CD14-positive monocyte (primary cell): ENCODE measurements at regions not wholly inside any gene's neighbourhood (a gene's known extent, or its start where the extent isn't known, plus 50 kb on each side); places are given as distances from the start of the nearest gene placed in this dataset.

Experiments used
- DNase-seq, 3 donors: peaks; one replicate each; pipeline ENCODE4 v3.0.0-alpha.2; 2011 to 2022
- H2AFZ ChIP-seq: 2 replicates; pipeline ENCODE4 v1.6.0; 2012; ENCODE audit warnings: mild to moderate bottlenecking, low read depth, low read length, inconsistent platforms; ENCODE audit not compliant: insufficient read depth, poor library complexity, severe bottlenecking
- H3K27ac ChIP-seq, 2 donors: 1 replicate in 1 of 2; 2 replicates in 1 of 2; pipeline ENCODE4 v1.5.1; 2012 to 2013; ENCODE audit warnings: low read length in 2 of 2, control low read depth in 1 of 2, inconsistent platforms in 1 of 2, low read depth in 1 of 2, mild to moderate bottlenecking in 1 of 2
- H3K27me3 ChIP-seq, 2 donors: one replicate each; pipeline versions ENCODE4 v1.6.0 to v1.6.1; 2011 to 2013; ENCODE audit warnings: low read length in 2 of 2; ENCODE audit not compliant: control insufficient read depth in 2 of 2, insufficient read depth in 2 of 2
- H3K36me3 ChIP-seq, 2 donors: replicated peaks in 1 of 2; 1 replicate in 1 of 2; 2 replicates in 1 of 2; pipeline versions ENCODE4 v1.5.1 to v1.6.1; 2012 to 2013; ENCODE audit warnings: low read length in 2 of 2, control low read depth in 1 of 2, inconsistent platforms in 1 of 2, mild to moderate bottlenecking in 1 of 2; ENCODE audit not compliant: insufficient read depth in 2 of 2, control insufficient read depth in 1 of 2
- H3K4me1 ChIP-seq, 2 donors: 1 replicate in 1 of 2; 2 replicates in 1 of 2; pipeline versions ENCODE4 v1.5.1 to v1.6.1; 2012 to 2013; ENCODE audit warnings: low read length in 2 of 2, control low read depth in 1 of 2, inconsistent platforms in 1 of 2, mild to moderate bottlenecking in 1 of 2, moderate library complexity in 1 of 2; ENCODE audit not compliant: insufficient read depth in 2 of 2, control insufficient read depth in 1 of 2
- H3K4me2 ChIP-seq: replicated peaks from 2 replicates; pipeline ENCODE3; 2012; ENCODE audit warnings: low read length, moderate library complexity, mild to moderate bottlenecking; ENCODE audit not compliant: poor library complexity, severe bottlenecking; ENCODE audit errors: extremely low read depth
- H3K4me3 ChIP-seq, 3 experiments: fragments of 200-600 bp in 1 of 3; sonication (generic) in 1 of 3; replicated peaks in 1 of 3; 1 replicate in 2 of 3; 2 replicates in 1 of 3; pipeline ENCODE4 v1.5.1; 2011 to 2013; ENCODE audit warnings: low read length in 3 of 3, mild to moderate bottlenecking in 3 of 3, control low read depth in 2 of 3, low read depth in 2 of 3, inconsistent platforms in 1 of 3, moderate library complexity in 1 of 3
- H3K79me2 ChIP-seq: 2 replicates; pipeline ENCODE4 v1.6.0; 2012; ENCODE audit warnings: mild to moderate bottlenecking, control low read depth, inconsistent platforms, low read length, moderate library complexity; ENCODE audit not compliant: insufficient read depth
- H3K9ac ChIP-seq: 2 replicates; pipeline ENCODE4 v1.6.0; 2017; ENCODE audit warnings: low read length, mild to moderate bottlenecking; ENCODE audit not compliant: insufficient read depth, poor library complexity, severe bottlenecking
- H3K9me3 ChIP-seq, 2 donors: replicated peaks in 1 of 2; 1 replicate in 1 of 2; 2 replicates in 1 of 2; pipeline versions ENCODE4 v1.5.1 to v1.6.1; 2012 to 2013; ENCODE audit warnings: low read length in 2 of 2, control low read depth in 1 of 2; ENCODE audit not compliant: control insufficient read depth in 1 of 2, insufficient read depth in 1 of 2
- H4K20me1 ChIP-seq: 2 replicates; pipeline ENCODE4 v1.6.0; 2012; ENCODE audit warnings: mild to moderate bottlenecking, low read length, control low read depth, moderate library complexity; ENCODE audit not compliant: insufficient read depth
- H3K27ac Mint-ChIP-seq, 7 donors: one replicate each; pipeline ENCODE4 v1.8.0; 2020; ENCODE audit warnings: mild to moderate bottlenecking in 7 of 7, mixed read lengths in 7 of 7, moderate library complexity in 6 of 7, inconsistent platforms in 2 of 7
- H3K27me3 Mint-ChIP-seq, 3 donors: one replicate each; pipeline ENCODE4 v1.8.0; 2021 to 2022; ENCODE audit warnings: low read depth in 3 of 3, mild to moderate bottlenecking in 3 of 3, mixed read lengths in 3 of 3, moderate library complexity in 3 of 3, inconsistent platforms in 1 of 3
- H3K36me3 Mint-ChIP-seq, 2 donors: one replicate each; pipeline ENCODE4 v1.8.0; 2020; ENCODE audit warnings: mixed read lengths in 2 of 2, inconsistent platforms in 1 of 2, mild to moderate bottlenecking in 1 of 2
- H3K4me1 Mint-ChIP-seq: one replicate; pipeline ENCODE4 v1.8.0; 2020; ENCODE audit warnings: mild to moderate bottlenecking, mixed read lengths
- H3K4me3 Mint-ChIP-seq, 2 donors: one replicate each; pipeline ENCODE4 v1.8.0; 2020; ENCODE audit warnings: mild to moderate bottlenecking in 2 of 2, mixed read lengths in 2 of 2, moderate library complexity in 1 of 2
- H3K9me3 Mint-ChIP-seq, 7 donors: one replicate each; pipeline ENCODE4 v1.8.0; 2020 to 2022; ENCODE audit warnings: mixed read lengths in 7 of 7, mild to moderate bottlenecking in 6 of 7, moderate library complexity in 6 of 7, inconsistent platforms in 2 of 7
- WGBS: methylation state at CpG from one replicate; pipeline ENCODE4 v1.1.5; 2013; ENCODE audit warnings: missing lambda C conversion rate; ENCODE audit not compliant: insufficient coverage; 5-methylcytosine and 5-hydroxymethylcytosine counted together
- intact Hi-C, 2 donors: fragments of 100-400 bp; cut with micrococcal nuclease; formaldehyde crosslinking; loops; one replicate each; pipeline versions ENCODE4 v1.15.0 to v1.15.1; 2023
- TF ChIP-seq, protein P1 (sequence below): fragments of 200-600 bp; IDR thresholded peaks from one replicate; pipeline ENCODE4 v1.8.0; 2022; ENCODE audit warnings: antibody characterized with exemption, mild to moderate bottlenecking

GRCh38 chr18:29305516-29305915 is 1128.6 kb upstream of the CDH2 start:
- H3K4me3 Mint-ChIP-seq, result no peak overlapping the region

GRCh38 chr18:29301048-29301447 is 1124.1 kb upstream of the CDH2 start:
- H3K4me2 ChIP-seq, result no peak overlapping the region
- no peak overlapping the region for H3K9ac ChIP-seq
- H3K9me3 Mint-ChIP-seq, result peaks cover 0 to 10% (median 0%) of the 10 kb centered on the region in 7 donors
- intact Hi-C loops, result no loop called here
- no peaks in the 10 kb centered on the region for H3K4me1 Mint-ChIP-seq
- no peaks in the 10 kb centered on the region for H3K27me3 ChIP-seq
- no peaks in the 10 kb centered on the region for H3K36me3 ChIP-seq
- no peaks in the 10 kb centered on the region for H3K36me3 Mint-ChIP-seq
- no peak for DNase-seq
- no peak overlapping the region for H2AFZ ChIP-seq
- no peak overlapping the region for H3K4me3 Mint-ChIP-seq
- no peaks in the 10 kb centered on the region for H3K4me1 ChIP-seq
- no peak overlapping the region for H3K27ac ChIP-seq
- H4K20me1 ChIP-seq, result no peaks in the 10 kb centered on the region
- H3K4me3 ChIP-seq, result no peak overlapping the region
- no peaks in the 10 kb centered on the region for H3K79me2 ChIP-seq
- TF ChIP-seq, protein P1, sequence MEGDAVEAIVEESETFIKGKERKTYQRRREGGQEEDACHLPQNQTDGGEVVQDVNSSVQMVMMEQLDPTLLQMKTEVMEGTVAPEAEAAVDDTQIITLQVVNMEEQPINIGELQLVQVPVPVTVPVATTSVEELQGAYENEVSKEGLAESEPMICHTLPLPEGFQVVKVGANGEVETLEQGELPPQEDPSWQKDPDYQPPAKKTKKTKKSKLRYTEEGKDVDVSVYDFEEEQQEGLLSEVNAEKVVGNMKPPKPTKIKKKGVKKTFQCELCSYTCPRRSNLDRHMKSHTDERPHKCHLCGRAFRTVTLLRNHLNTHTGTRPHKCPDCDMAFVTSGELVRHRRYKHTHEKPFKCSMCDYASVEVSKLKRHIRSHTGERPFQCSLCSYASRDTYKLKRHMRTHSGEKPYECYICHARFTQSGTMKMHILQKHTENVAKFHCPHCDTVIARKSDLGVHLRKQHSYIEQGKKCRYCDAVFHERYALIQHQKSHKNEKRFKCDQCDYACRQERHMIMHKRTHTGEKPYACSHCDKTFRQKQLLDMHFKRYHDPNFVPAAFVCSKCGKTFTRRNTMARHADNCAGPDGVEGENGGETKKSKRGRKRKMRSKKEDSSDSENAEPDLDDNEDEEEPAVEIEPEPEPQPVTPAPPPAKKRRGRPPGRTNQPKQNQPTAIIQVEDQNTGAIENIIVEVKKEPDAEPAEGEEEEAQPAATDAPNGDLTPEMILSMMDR, result no peak
- H3K9me3 ChIP-seq, result peaks cover 0 to 4% of the 10 kb centered on the region in 2 donors
- no peak overlapping the region for H3K27ac Mint-ChIP-seq
- WGBS, result no CpG with 5 or more reads among the region's 3 CpGs
- no peaks in the 10 kb centered on the region for H3K27me3 Mint-ChIP-seq

More at GRCh38 chr18:29305516-29305915, 1128.6 kb upstream of the CDH2 start:
- Mint-ChIP-seq H3K4me1 (no peaks in the 10 kb centered on the region), H3K27me3 (no peaks in the 10 kb centered on the region), H3K36me3 (no peaks in the 10 kb centered on the region), H3K9me3 (peaks cover 0 to 2% (median 0%) of the 10 kb centered on the region in 7 donors), H3K27ac (no peak overlapping the region)
- Histone ChIP-seq H2AFZ (no peak overlapping the region), H3K79me2 (no peaks in the 10 kb centered on the region), H3K4me2 (no peak overlapping the region), H3K27me3 (no peaks in the 10 kb centered on the region), H3K9me3 (no peaks in the 10 kb centered on the region), H3K9ac (no peak overlapping the region), H4K20me1 (no peaks in the 10 kb centered on the region), H3K27ac (no peak overlapping the region), H3K4me3 (no peak overlapping the region), H3K4me1 (no peaks in the 10 kb centered on the region), H3K36me3 (no peaks in the 10 kb centered on the region)
- intact Hi-C loops, result no loop called here
- TF ChIP-seq, protein P1, result no peak
- WGBS, result no CpG with 5 or more reads among the region's 3 CpGs
- DNase-seq, result no peak
